ENCODE measurements at regions not wholly inside any gene's neighbourhood (a gene's known extent, or its start where the extent isn't known, plus 50 kb on each side); places are given as distances from the start of the nearest gene placed in this dataset.
"Not testable (repeated sequence)": the region's sequence is repeated elsewhere in the genome, so short reads cannot be mapped to it uniquely, and the experiment has no call there.

- DNase-seq (ENCODE audit: low read depth) = no peak
These were observed 532.4 kb upstream of the ITGA1 start for GRCh38 chr5:52255308-52255707.

GRCh38 chr5:52262844-52263243, 524.9 kb upstream of the ITGA1 start:
- no peak for DNase-seq (ENCODE audit: low read depth)

- DNase-seq (ENCODE audit: low read depth) = no peak
These were observed 518.3 kb upstream of the ITGA1 start for GRCh38 chr5:52269401-52269800.

- DNase-seq (ENCODE audit: low read depth) = no peak
These were observed 517.9 kb upstream of the ITGA1 start for GRCh38 chr5:52269859-52270258.

GRCh38 chr5:52275639-52276038, 512.1 kb upstream of the ITGA1 start:
- no peak for DNase-seq (ENCODE audit: low read depth)

- no peak for DNase-seq (ENCODE audit: low read depth)
These were observed 510.6 kb upstream of the ITGA1 start for GRCh38 chr5:52277101-52277500.

GRCh38 chr5:52282647-52283046, 505.1 kb upstream of the ITGA1 start:
- DNase-seq (ENCODE audit: low read depth) = no peak

GRCh38 chr5:52283221-52283620, 504.5 kb upstream of the ITGA1 start:
- DNase-seq (ENCODE audit: low read depth) = no peak

- DNase-seq (ENCODE audit: low read depth) = no peak
These were observed 486.9 kb upstream of the ITGA1 start for GRCh38 chr5:52300703-52301372.

- not testable (repeated sequence) for DNase-seq (ENCODE audit: low read depth)
These were observed 482.9 kb upstream of the ITGA1 start for GRCh38 chr5:52304816-52305215.

- DNase-seq (ENCODE audit: low read depth) = no peak
These were observed 459.4 kb upstream of the ITGA1 start for GRCh38 chr5:52328220-52328806.

GRCh38 chr5:52331725-52332124, 456.0 kb upstream of the ITGA1 start:
- no peak for DNase-seq (ENCODE audit: low read depth)

GRCh38 chr5:52334367-52334766, 453.3 kb upstream of the ITGA1 start:
- no peak for DNase-seq (ENCODE audit: low read depth)

GRCh38 chr5:52339285-52339684, 448.4 kb upstream of the ITGA1 start:
- no peak for DNase-seq (ENCODE audit: low read depth)

GRCh38 chr5:52342361-52342760, 445.4 kb upstream of the ITGA1 start:
- DNase-seq (ENCODE audit: low read depth) = no peak

GRCh38 chr5:52356311-52356918, 431.3 kb upstream of the ITGA1 start:
- no peak for DNase-seq (ENCODE audit: low read depth)

- DNase-seq (ENCODE audit: low read depth) = no peak
These were observed 428.5 kb upstream of the ITGA1 start for GRCh38 chr5:52359261-52359660.

- DNase-seq (ENCODE audit: low read depth) = no peak
These were observed 426.7 kb upstream of the ITGA1 start for GRCh38 chr5:52360985-52361384.

GRCh38 chr5:52374286-52374685, 413.4 kb upstream of the ITGA1 start:
- no peak for DNase-seq (ENCODE audit: low read depth)

GRCh38 chr5:52375969-52376368, 411.7 kb upstream of the ITGA1 start:
- no peak for DNase-seq (ENCODE audit: low read depth)

- DNase-seq (ENCODE audit: low read depth) = no peak
These were observed 411.1 kb upstream of the ITGA1 start for GRCh38 chr5:52376592-52376991.

- no peak for DNase-seq (ENCODE audit: low read depth)
These were observed 409.5 kb upstream of the ITGA1 start for GRCh38 chr5:52378237-52378636.

- no peak for DNase-seq (ENCODE audit: low read depth)
These were observed 399.4 kb upstream of the ITGA1 start for GRCh38 chr5:52388349-52388748.

- no peak for DNase-seq (ENCODE audit: low read depth)
These were observed 395.4 kb upstream of the ITGA1 start for GRCh38 chr5:52392321-52392720.
